Endothelial cell (in vitro differentiated cells): ENCODE measurements at regions not wholly inside any gene's neighbourhood (a gene's known extent, or its start where the extent isn't known, plus 50 kb on each side); places are given as distances from the start of the nearest gene placed in this dataset.

ENCODE experiments used
- DNase-seq: peaks from one replicate; pipeline ENCODE4 v3.0.0; 2021; ENCODE audit warnings: low spot score
- H3K27ac Mint-ChIP-seq: one replicate; pipeline ENCODE4 v1.8.0; 2021; ENCODE audit warnings: mixed read lengths, inconsistent platforms; ENCODE audit not compliant: unreplicated experiment
- H3K27me3 Mint-ChIP-seq: one replicate; pipeline ENCODE4 v1.8.0; 2021; ENCODE audit warnings: mild to moderate bottlenecking, moderate library complexity, mixed read lengths, inconsistent platforms; ENCODE audit not compliant: unreplicated experiment
- H3K36me3 Mint-ChIP-seq: one replicate; pipeline ENCODE4 v1.8.0; 2021; ENCODE audit warnings: mild to moderate bottlenecking, low read depth, mixed read lengths, inconsistent platforms; ENCODE audit not compliant: unreplicated experiment
- H3K4me1 Mint-ChIP-seq: one replicate; pipeline ENCODE4 v1.8.0; 2021; ENCODE audit warnings: mild to moderate bottlenecking, mixed read lengths, inconsistent platforms; ENCODE audit not compliant: unreplicated experiment
- H3K4me3 Mint-ChIP-seq: one replicate; pipeline ENCODE4 v1.8.0; 2021; ENCODE audit warnings: mild to moderate bottlenecking, mixed read lengths, inconsistent platforms; ENCODE audit not compliant: unreplicated experiment
- H3K9me3 Mint-ChIP-seq: one replicate; pipeline ENCODE4 v1.8.0; 2021; ENCODE audit warnings: mixed read lengths, inconsistent platforms; ENCODE audit not compliant: unreplicated experiment
- CTCF ChIP-seq: fragments of 200-600 bp; sonication (generic); IDR thresholded peaks from one replicate; pipeline ENCODE4 v1.5.0; 2021; ENCODE audit warnings: antibody characterized with exemption; ENCODE audit not compliant: unreplicated experiment

DNA sequence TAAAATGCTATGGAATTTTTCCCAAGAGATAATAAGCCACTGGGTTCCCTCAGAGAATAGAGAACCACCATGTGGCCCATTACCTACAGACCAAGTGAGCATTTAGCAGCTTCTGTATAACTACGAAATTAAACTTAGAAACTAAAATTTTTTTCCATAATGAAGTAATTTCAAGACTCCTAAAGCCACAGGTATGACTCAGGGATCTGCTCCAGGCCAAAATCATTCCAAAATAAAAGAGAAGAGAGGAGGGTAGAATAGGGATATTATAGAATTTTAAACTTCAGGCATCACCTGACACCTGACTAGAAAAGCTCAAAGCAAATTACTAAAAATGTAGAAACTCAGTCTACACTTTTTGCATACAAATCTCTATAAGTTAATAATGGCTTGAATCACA is 108.9 kb upstream of the DST start:
- peak overlapping the region; percentile 16 for H3K27ac Mint-ChIP-seq
- no peaks in the 10 kb centered on the region for H3K9me3 Mint-ChIP-seq
- H3K4me1 Mint-ChIP-seq, result peaks cover 27% of the 10 kb centered on the region
- peaks cover 1% of the 10 kb centered on the region for H3K27me3 Mint-ChIP-seq
- no peaks in the 10 kb centered on the region for H3K36me3 Mint-ChIP-seq
- no peak for TF ChIP-seq CTCF
- no peak overlapping the region for H3K4me3 Mint-ChIP-seq
- no peak for DNase-seq

GRCh38 chr6:56750686-56751085 is 108.0 kb upstream of the DST start:
- Mint-ChIP-seq H3K36me3 (no peaks in the 10 kb centered on the region), H3K4me1 (peaks cover 18% of the 10 kb centered on the region), H3K27ac (no peak overlapping the region), H3K4me3 (no peak overlapping the region), H3K27me3 (peaks cover 1% of the 10 kb centered on the region), H3K9me3 (no peaks in the 10 kb centered on the region)
- TF ChIP-seq CTCF, result no peak
- no peak for DNase-seq

DNA sequence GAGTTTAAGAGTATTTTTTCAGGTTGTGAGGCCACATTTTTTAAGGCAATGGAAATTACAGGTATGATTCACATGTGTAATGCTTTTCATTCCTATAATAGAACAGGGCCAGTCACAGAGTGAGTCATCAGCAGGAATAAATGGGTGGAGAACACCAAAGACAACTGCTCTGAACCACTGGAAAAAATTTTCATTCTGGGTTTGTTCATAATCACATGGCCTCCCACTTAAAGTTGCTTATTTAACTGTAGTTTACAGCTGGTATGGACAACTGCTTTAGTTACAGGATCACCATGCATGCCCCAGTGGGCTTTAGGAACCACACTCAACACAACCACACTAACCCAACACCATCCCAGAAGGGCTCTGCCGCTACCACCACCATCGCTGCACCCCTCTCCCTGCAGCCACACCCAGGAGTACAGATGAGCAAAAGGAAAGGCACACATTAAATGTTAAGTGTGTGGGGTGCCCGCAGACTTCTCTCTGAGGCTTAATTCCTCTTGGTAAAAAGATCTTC is 107.0 kb upstream of the DST start:
- DNase-seq, result no peak
- Mint-ChIP-seq H3K4me3 (no peak overlapping the region), H3K27me3 (peaks cover 1% of the 10 kb centered on the region), H3K27ac (peak overlapping the region; percentile 39), H3K9me3 (no peaks in the 10 kb centered on the region), H3K36me3 (no peaks in the 10 kb centered on the region), H3K4me1 (peaks cover 16% of the 10 kb centered on the region)
- TF ChIP-seq CTCF, result no peak

DNA sequence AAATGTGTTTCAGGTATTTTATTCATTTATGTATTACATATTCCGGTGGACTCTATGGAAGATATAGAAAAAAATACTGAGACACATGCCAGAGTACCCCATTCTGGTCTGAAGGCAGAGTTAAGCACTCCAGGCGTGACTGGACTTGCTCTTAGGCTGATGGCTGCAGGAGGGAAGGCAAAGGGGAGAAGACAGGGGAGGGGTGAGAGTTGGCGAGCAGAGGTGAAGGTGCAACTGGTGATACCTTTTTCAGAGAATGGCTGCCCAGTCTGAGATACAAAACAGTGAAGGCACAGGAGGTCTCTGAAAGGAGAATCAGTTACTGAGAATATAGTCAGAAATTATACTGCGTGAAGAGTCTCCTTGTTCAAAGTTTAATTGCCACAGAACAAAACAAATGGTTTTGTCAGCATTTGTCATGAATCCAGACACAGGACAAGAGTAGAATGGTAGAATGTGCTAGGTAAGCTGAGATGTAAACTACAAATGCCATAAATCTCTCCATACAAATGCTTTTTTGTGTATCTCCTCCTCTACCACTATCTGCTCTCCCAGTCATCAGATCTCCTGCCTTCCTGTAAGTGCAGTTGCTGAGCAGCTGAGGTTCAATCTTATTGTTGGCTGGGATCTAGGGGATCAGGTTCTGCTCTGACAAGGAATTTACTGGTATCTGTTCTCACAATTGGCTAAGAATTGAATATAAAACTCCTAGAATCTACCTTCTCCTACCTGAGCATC is 104.2 kb upstream of the DST start:
- Mint-ChIP-seq H3K27ac (no peak overlapping the region), H3K27me3 (peaks cover 1% of the 10 kb centered on the region), H3K4me1 (peaks cover 24% of the 10 kb centered on the region), H3K36me3 (no peaks in the 10 kb centered on the region), H3K4me3 (no peak overlapping the region), H3K9me3 (no peaks in the 10 kb centered on the region)
- no peak for TF ChIP-seq CTCF
- no peak for DNase-seq

DNA sequence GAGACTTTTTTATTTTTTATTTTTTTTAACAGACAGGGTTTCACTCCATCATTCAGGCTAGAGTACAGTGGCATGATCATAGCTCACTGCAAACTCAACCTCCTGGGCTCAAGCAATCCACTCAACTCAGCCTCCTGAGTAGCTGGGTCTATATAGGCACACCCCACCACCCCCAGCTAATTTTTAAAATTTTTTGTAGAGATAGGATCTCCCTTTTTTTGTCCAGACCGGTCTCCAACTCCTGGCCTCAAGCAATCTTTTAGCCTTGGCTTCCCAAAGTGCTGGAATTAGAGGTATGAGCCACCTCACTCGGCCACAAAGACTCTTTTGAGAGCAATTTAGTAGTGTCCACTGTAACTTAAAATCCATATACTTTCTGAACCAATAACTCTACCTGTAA is 103.3 kb upstream of the DST start:
- Mint-ChIP-seq H3K4me1 (peaks cover 24% of the 10 kb centered on the region), H3K27ac (no peak overlapping the region), H3K27me3 (peaks cover 1% of the 10 kb centered on the region), H3K36me3 (no peaks in the 10 kb centered on the region), H3K4me3 (no peak overlapping the region), H3K9me3 (no peaks in the 10 kb centered on the region)
- no peak for DNase-seq
- TF ChIP-seq CTCF, result no peak
